Adrenal gland (tissue), 5 donors: ENCODE measurements at regions not wholly inside any gene's neighbourhood (a gene's known extent, or its start where the extent isn't known, plus 50 kb on each side); places are given as distances from the start of the nearest gene placed in this dataset.

Source experiments
- CTCF ChIP-seq, 6 experiments: fragments of 450-650 bp in 4 of 6; fragments of 200-600 bp in 2 of 6; sonication (generic) in 1 of 6; IDR thresholded peaks; 1 replicate in 5 of 6; 2 replicates in 1 of 6; pipeline versions ENCODE4 v1.5.1 to v1.8.0; 2016 to 2021; ENCODE audit warnings: antibody characterized with exemption in 6 of 6, mild to moderate bottlenecking in 2 of 6, moderate library complexity in 1 of 6
- POLR2A ChIP-seq, 2 donors: fragments of 450-650 bp; IDR thresholded peaks; one replicate each; pipeline ENCODE4 v1.6.1; 2017; ENCODE audit warnings: antibody characterized with exemption in 2 of 2, mild to moderate bottlenecking in 2 of 2, moderate library complexity in 1 of 2
- donor health status: DM: no; HTN: no; CAD: no.

GRCh38 chr15:19984101-19984500, 557.5 kb downstream of the GOLGA6L6 start:
- TF ChIP-seq POLR2A (IDR thresholded peaks at IDR 0.05): no peak
- no peak for TF ChIP-seq CTCF (IDR thresholded peaks at IDR 0.05)
